A673 (cell line): ENCODE measurements at regions not wholly inside any gene's neighbourhood (a gene's known extent, or its start where the extent isn't known, plus 50 kb on each side); places are given as distances from the start of the nearest gene placed in this dataset.
"Not testable (repeated sequence)": the region's sequence is repeated elsewhere in the genome, so short reads cannot be mapped to it uniquely, and the experiment has no call there.

Source experiments
- BruUV-seq: library from RNA; stranded (reverse); fragments of 400-500 nt; replicated peaks from 2 replicates; lab custom pipeline; 2021; lab: Mats Ljungman, UMichigan
- CTCF ChIA-PET: fragments of 300-600 bp; sonication (Branson Sonifier 250); formaldehyde crosslinking; loops from one replicate; lab custom pipeline; 2022; ENCODE audit warnings: antibody characterized with exemption; lab: Charles Lee
- POLR2A ChIA-PET: fragments of 300-600 bp; sonication (Branson Sonifier 250); formaldehyde crosslinking; loops from one replicate; lab custom pipeline; 2022; ENCODE audit warnings: antibody characterized with exemption; ENCODE audit not compliant: low non-redundant PET; lab: Charles Lee
- DNase-seq: peaks from one replicate; pipeline ENCODE4 v3.0.0-alpha.2; 2015; ENCODE audit warnings: low spot score
- H3K27ac ChIP-seq: fragments of 200-600 bp; sonication (generic); 2 replicates; pipeline ENCODE4 v1.5.1; 2016; ENCODE audit warnings: mixed run types, low read depth, mild to moderate bottlenecking, mixed read lengths, antibody characterized with exemption, low read length; ENCODE audit not compliant: poor library complexity, severe bottlenecking
- H3K27me3 ChIP-seq: fragments of 200-600 bp; sonication (generic); replicated peaks from 2 replicates; pipeline ENCODE4 v1.6.1; 2017; ENCODE audit warnings: mixed run types, low read depth, mild to moderate bottlenecking, mixed read lengths, antibody characterized with exemption, low read length; ENCODE audit not compliant: insufficient read depth, poor library complexity
- H3K36me3 ChIP-seq: fragments of 200-600 bp; sonication (generic); 2 replicates; pipeline ENCODE4 v1.6.1; 2016; ENCODE audit warnings: mixed run types, mild to moderate bottlenecking, mixed read lengths, antibody characterized with exemption, low read length; ENCODE audit not compliant: insufficient read depth, poor library complexity, severe bottlenecking
- H3K4me1 ChIP-seq: fragments of 200-600 bp; sonication (generic); 2 replicates; pipeline ENCODE4 v1.6.1; 2017; ENCODE audit warnings: mixed run types, mild to moderate bottlenecking, mixed read lengths, antibody characterized with exemption, low read length; ENCODE audit not compliant: insufficient read depth, poor library complexity, severe bottlenecking
- H3K4me3 ChIP-seq: fragments of 200-600 bp; sonication (generic); 2 replicates; pipeline ENCODE4 v1.5.1; 2016; ENCODE audit warnings: low read depth, mixed run types, mild to moderate bottlenecking, mixed read lengths, low read length; ENCODE audit not compliant: poor library complexity, severe bottlenecking
- H3K9me3 ChIP-seq: fragments of 200-600 bp; sonication (generic); 2 replicates; pipeline ENCODE4 v1.6.1; 2016; ENCODE audit warnings: mixed run types, low read depth, mild to moderate bottlenecking, mixed read lengths, antibody characterized with exemption, low read length; ENCODE audit not compliant: poor library complexity, severe bottlenecking
- CTCF ChIP-seq: fragments of 300-800, 200-600 bp; sonication (generic); conservative IDR thresholded peaks from 2 replicates; pipeline ENCODE4 v1.5.1; 2017; ENCODE audit warnings: low read depth, mild to moderate bottlenecking, antibody characterized with exemption, low read length, moderate library complexity, mixed read lengths
- EZH2 ChIP-seq: fragments of 200-600 bp; sonication (generic); IDR thresholded peaks from 2 replicates; pipeline ENCODE4 v1.6.1; 2017; ENCODE audit warnings: borderline replicate concordance, low read depth, mild to moderate bottlenecking, mixed read lengths, antibody characterized with exemption, low read length; ENCODE audit not compliant: poor library complexity, severe bottlenecking
- intact Hi-C: fragments of 100-400 bp; cut with micrococcal nuclease; formaldehyde crosslinking; loops from one replicate; pipeline ENCODE4 v1.10.0; 2022; ENCODE audit not compliant: unreplicated experiment

DNA sequence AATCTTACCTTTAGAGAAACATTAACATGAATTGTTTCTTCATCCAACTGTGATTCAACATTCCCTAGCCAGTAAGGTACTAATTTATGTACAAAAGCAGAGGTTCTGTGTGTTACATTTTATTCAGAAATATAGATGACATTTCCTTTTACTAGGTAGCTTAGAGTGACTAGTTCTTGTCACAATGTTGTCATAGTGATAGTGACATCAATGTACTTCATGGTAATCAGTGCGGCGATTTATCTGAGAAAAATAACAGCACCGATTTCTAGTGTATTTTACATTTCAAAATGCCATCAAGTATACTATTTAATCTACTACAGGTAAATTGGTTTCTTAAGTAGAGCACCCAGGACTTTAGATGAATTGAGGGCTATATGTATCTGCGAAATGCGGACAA is 72.1 kb upstream of the DGKB start:
- H3K4me1 ChIP-seq, result no peaks in the 10 kb centered on the region
- no peak overlapping the region for H3K4me3 ChIP-seq
- TF ChIP-seq CTCF, result no peak
- TF ChIP-seq EZH2, result no peak
- H3K36me3 ChIP-seq, result no peaks in the 10 kb centered on the region
- no peak overlapping the region for H3K27ac ChIP-seq
- no peaks in the 10 kb centered on the region for H3K9me3 ChIP-seq
- no peak for DNase-seq
- ChIA-PET CTCF (no interaction called here), POLR2A (no interaction called here)
- intact Hi-C loops, result no loop called here
- no peaks in the 10 kb centered on the region for H3K27me3 ChIP-seq
- no TSS peak for BruUV-seq

DNA sequence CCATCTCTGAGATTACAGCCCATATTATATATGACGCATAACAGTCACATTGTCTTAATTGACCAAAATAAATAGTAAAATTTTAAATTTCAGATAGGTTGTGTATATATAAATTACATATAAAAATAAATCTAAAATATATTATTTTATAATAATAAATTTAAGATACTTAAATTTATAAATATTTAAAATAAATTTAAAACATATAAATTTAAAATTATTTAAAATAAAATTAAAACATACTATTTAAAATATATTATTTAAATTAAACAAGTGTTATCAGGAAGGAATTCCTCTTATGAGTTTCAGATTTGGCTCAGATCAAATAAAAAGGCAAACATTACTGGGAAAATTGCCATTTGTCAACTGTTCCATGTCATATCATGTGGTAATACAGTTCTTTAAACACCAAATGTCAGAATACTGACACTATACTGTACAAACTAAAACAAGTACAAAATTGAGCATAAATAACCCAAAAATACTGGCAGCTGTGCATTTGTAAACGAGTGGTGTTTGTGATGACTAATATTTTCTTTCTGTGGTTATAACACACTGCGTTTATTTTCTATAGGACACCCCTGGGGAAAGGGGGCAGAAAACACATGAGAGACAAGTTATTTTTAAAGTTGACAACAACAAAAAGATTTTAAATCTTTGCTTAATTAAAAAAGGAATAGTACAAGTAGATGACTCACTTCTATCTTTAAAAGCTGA is 71.3 kb upstream of the DGKB start:
- Histone ChIP-seq H3K27ac (no peak overlapping the region), H3K27me3 (no peaks in the 10 kb centered on the region), H3K4me1 (no peaks in the 10 kb centered on the region), H3K9me3 (no peaks in the 10 kb centered on the region), H3K36me3 (no peaks in the 10 kb centered on the region), H3K4me3 (no peak overlapping the region)
- TF ChIP-seq EZH2, result no peak
- DNase-seq, result no peak
- POLR2A ChIA-PET, result no interaction called here
- intact Hi-C loops, result no loop called here
- CTCF ChIA-PET, result no interaction called here
- no TSS peak for BruUV-seq

- H3K4me1 ChIP-seq, H3K9me3 ChIP-seq, intact Hi-C loops, H3K27me3 ChIP-seq, BruUV-seq, DNase-seq, H3K27ac ChIP-seq, CTCF ChIA-PET, H3K4me3 ChIP-seq, H3K36me3 ChIP-seq, POLR2A ChIA-PET: not testable (repeated sequence)
Measured at GRCh38 chr7:14971678-14972077, 69.1 kb upstream of the DGKB start.

DNA sequence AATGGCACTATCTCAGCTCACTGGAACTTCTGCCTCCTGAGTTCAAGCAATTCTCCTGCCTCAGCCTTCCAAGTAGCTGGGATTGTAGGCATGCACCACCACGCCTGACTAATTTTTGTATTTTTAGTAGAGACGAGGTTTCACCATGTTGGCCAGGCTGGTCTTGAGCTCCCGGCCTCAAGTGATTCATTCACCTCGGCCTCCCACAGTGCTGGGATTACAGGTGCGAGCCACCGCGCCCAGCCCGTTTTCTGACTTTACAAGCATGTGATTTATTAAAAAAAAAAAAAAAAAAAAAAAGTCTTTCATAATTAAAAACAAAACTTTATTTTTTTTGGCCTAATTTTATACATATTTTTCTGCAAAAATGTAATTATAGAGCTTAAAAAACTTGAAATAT is 64.8 kb upstream of the DGKB start:
- BruUV-seq, H3K4me3 ChIP-seq, CTCF ChIA-PET, H3K36me3 ChIP-seq, intact Hi-C loops, H3K27ac ChIP-seq, DNase-seq, POLR2A ChIA-PET, H3K9me3 ChIP-seq, H3K27me3 ChIP-seq, H3K4me1 ChIP-seq: not testable (repeated sequence)
